GM21737 (cell line): ENCODE measurements at regions not wholly inside any gene's neighbourhood (a gene's known extent, or its start where the extent isn't known, plus 50 kb on each side); places are given as distances from the start of the nearest gene placed in this dataset.

Experiments used
- ATAC-seq: cut with Tn5 transposase; IDR thresholded peaks from one replicate; pipeline ENCODE4 v1.9.1; 2021; ENCODE audit warnings: mild to moderate bottlenecking, moderate library complexity; ENCODE audit not compliant: unreplicated experiment

DNA sequence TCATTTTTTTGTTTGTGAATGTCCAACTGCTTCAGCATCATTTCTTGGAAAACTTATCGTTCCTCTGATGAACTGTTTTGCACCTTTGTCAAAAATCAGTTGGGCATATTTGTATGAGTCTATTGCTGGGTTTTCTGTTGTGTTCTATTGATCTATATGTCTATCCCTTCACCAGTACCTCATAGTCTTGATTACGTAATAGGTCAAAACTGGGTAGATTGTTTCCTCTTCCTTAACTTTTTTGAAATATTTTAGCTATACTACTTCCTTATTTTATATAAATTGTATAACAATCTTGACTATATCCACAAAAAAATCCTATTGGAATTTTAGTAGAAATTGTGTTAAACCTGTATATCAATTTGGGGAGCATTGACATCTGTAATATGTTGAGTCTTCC lies 104.1 kb upstream of the PALS2 start:
- no peak for ATAC-seq

DNA sequence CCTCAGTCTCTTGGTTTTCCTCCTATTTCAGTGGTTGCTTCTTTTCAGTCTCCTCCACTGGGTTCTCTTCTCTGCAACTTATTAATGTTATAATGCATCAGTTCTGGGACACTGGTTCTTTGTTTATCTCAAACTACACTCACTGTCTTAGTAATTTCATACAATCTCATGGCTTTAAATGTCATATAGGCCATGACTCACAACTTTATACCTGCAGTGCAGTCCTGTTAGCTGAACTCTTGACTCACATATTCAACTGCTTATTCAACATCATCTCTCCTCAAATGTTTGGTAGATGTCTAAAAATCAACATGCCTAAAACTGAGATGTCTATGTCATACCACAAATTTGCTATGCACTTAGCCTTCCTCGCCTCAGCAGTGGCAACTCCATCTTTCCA lies 101.2 kb upstream of the PALS2 start:
- no peak for ATAC-seq

DNA sequence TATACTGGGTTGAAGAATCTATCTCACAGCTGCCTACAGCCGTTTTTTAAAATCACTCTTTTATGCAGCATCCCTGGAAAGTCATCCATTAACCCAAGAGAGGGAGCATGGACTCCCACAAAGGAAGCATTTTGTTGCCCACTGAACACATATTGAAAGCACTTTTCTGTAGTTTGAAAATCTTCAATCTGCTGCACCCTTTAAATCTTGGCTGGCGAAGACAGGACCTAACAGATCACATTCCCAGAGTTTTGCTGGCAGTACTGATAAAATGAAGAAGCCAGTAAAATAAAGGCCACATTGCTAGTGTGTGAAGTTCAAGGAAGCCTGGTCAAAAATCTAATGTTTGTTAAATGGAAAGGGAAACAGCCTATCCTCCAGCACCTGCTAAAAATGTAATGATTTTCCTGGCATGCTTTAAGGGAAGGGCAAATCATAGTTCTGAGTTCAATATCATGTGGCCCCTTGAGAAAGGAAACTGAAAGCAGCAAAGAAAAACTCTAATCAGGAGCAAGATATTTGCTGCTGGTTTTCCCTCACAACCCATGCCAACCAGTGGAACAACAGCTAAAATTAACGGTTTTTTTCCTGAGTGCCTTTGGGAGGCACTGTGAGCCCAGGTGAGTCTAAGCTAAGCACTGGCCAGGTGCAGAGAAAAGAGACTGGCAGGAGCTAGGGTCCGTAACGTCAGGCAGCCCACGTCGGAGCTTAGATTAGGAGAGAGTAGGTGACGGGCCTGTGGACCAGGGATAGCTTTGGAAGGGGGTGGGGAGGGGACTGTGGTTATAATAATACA lies 97.9 kb upstream of the PALS2 start:
- no peak for ATAC-seq

- no peak for ATAC-seq
Measured at GRCh38 chr7:24476227-24476626, 97.0 kb upstream of the PALS2 start.

GRCh38 chr7:24477398-24478136 lies 95.7 kb upstream of the PALS2 start:
- ATAC-seq, result no peak

DNA sequence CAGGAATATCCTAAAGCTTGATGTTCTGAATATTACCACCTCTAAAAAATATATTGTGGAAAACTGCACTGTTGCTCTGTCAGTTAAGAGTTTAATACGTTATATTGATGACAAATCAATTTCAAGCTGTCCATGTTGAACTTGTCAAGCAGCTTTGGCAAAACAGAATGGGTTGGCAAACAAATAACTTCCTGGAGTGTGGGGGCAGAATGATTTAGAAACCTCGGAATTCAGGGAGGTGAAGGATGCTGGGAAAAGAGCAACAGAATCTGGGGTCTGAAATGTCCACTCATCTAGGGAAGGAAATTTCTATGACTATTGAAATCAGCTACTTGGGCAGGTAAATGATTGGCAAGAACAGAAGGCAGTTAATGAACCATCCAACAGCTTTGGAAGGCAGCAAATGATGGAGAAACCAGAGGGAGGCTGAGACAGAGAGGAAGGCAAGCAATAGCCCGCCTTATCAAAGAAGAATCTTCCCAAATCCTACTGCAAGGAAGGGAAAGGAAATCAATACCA lies 95.1 kb upstream of the PALS2 start:
- ATAC-seq, result no peak

- ATAC-seq, result no peak
Measured at GRCh38 chr7:24480501-24480900, 92.8 kb upstream of the PALS2 start.

- no peak for ATAC-seq
Measured at GRCh38 chr7:24483804-24484203, 89.4 kb upstream of the PALS2 start.

GRCh38 chr7:24492576-24492975 lies 80.7 kb upstream of the PALS2 start:
- no peak for ATAC-seq

DNA sequence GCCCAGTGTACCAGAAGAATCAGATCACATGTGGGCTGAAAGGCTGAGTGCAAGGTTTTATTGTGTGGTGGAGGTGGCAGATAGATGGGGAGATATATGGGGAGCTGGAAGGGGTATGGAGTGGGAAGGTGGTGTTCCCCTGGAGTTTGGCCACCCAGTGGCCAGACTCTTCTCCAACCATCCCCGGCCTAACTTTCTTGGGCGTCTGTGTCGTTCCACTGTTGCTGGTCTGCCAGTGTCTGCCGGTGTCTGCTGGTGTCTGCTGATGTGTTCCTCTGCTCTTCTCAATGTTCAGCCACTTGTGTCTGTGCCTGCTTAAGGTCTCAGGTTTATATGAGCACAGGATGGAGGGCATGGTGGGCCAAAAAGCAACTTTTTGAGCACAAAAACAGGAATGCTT lies 78.4 kb upstream of the PALS2 start:
- no peak for ATAC-seq

GRCh38 chr7:24496036-24496435 lies 77.2 kb upstream of the PALS2 start:
- no peak for ATAC-seq

GRCh38 chr7:24498439-24498838 lies 74.8 kb upstream of the PALS2 start:
- ATAC-seq, result no peak

- ATAC-seq, result no peak
Measured at GRCh38 chr7:24499871-24500270, 73.4 kb upstream of the PALS2 start.

- ATAC-seq, result no peak
Measured at GRCh38 chr7:24500599-24500998, 72.7 kb upstream of the PALS2 start.

- ATAC-seq, result no peak
Measured at GRCh38 chr7:24501009-24501408, 72.2 kb upstream of the PALS2 start.

DNA sequence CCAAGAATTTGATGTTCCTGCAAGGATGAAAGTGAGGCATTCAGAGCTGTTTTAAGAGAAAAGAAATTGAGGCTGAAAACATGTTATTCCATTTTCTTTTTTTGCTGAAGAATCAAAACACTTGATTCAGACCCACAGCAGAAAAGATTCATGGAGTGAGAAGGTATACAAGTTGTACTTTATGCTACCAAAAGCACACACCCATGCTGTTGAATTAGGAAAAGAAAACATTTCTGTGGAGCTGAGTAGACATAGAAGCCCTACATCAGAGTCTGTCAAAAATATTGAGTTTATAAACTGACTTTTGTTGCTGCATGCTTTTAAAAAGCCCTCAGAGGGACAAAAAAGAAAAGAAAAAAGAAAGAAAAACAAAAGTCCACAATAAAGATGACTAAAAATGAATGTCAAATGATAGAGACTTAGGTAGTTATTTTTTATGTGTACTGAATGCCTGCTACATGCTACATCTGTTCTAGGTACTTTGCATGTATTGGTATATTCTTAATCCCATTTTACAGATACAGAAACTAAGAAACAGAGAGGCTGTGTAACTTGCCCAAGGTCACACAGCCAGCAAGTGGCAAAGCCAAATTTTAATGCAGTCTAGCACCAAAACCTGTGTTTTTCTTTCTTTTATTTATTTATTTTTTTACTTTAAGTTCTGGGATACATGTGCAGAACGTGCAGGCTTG lies 71.7 kb upstream of the PALS2 start:
- no peak for ATAC-seq

- no peak for ATAC-seq
Measured at GRCh38 chr7:24502135-24502488, 71.1 kb upstream of the PALS2 start.

DNA sequence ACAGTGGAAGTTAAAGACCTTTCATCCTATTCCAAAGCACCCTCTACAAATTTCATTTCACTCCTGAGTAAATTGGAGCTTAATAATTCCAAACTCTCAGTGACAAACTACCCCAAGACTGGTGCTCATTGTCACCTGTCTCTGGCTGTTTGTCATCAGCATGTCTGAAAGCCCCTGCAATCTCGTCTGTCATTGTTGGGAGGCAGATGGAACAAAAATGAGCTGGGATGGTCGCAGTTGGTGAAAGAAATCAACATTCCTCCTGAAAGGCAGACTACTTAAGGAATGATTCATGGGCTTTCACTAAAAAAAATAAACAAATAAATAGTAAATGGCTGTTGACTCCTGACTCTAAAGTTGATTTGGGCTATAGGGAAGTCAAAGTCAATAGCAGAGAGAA lies 69.7 kb upstream of the PALS2 start:
- ATAC-seq, result no peak

- ATAC-seq, result no peak
Measured at GRCh38 chr7:24504040-24504439, 69.2 kb upstream of the PALS2 start.

GRCh38 chr7:24504836-24505235 lies 68.4 kb upstream of the PALS2 start:
- no peak for ATAC-seq

GRCh38 chr7:24505968-24506367 lies 67.3 kb upstream of the PALS2 start:
- ATAC-seq, result no peak

DNA sequence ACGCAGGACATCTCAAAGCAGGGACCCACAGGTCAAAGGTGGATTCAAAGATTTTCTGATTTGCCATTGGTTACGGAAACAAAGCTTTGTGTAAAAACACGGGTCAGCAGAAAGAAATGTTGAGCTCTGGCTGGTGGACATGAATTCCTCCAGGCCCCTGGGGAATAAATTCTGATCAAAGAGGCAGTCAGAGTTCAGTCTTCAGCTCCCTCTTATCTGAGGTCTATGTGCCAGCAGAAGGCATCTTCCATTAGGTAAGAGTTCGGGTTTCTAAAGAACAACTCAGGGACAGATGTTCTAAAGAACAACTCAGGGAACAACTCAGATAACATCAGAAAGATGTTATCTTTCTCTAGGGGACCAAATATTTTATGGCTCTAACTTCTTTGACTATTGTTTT lies 64.9 kb upstream of the PALS2 start:
- no peak for ATAC-seq
